T-helper 1 cell treated with Interleukin-12 subunit alpha and Interleukin-12 subunit beta and Interleukin-4 antibody, amounts not matched to agents 30 μg/mL and 1 μg/mL, for 36 hours (primary cell): ENCODE measurements at regions not wholly inside any gene's neighbourhood (a gene's known extent, or its start where the extent isn't known, plus 50 kb on each side); places are given as distances from the start of the nearest gene placed in this dataset.
"Not testable (repeated sequence)": the region's sequence is repeated elsewhere in the genome, so short reads cannot be mapped to it uniquely, and the experiment has no call there.

ENCODE experiments used
- H3K27ac Mint-ChIP-seq: one replicate; pipeline ENCODE4 v1.8.0; 2021; ENCODE audit warnings: mild to moderate bottlenecking, mixed read lengths
- H3K27me3 Mint-ChIP-seq: one replicate; pipeline ENCODE4 v1.8.0; 2021; ENCODE audit warnings: low read depth, mixed read lengths
- H3K36me3 Mint-ChIP-seq: one replicate; pipeline ENCODE4 v1.8.0; 2021; ENCODE audit warnings: low read depth, mixed read lengths
- H3K4me1 Mint-ChIP-seq: one replicate; pipeline ENCODE4 v1.8.0; 2021; ENCODE audit warnings: low read depth, mixed read lengths
- H3K4me3 Mint-ChIP-seq: one replicate; pipeline ENCODE4 v1.8.0; 2021; ENCODE audit warnings: mild to moderate bottlenecking, moderate library complexity, mixed read lengths
- H3K9me3 Mint-ChIP-seq: one replicate; pipeline ENCODE4 v1.8.0; 2021; ENCODE audit warnings: mixed read lengths

GRCh38 chr21:16457498-16457897, 727.7 kb downstream of the USP25 start:
- peaks cover 13% of the 10 kb centered on the region for H3K9me3 Mint-ChIP-seq
- no peak overlapping the region for H3K4me3 Mint-ChIP-seq
- H3K27ac Mint-ChIP-seq, result no peak overlapping the region
- H3K4me1 Mint-ChIP-seq, result no peaks in the 10 kb centered on the region
- H3K27me3 Mint-ChIP-seq, result no peaks in the 10 kb centered on the region
- no peaks in the 10 kb centered on the region for H3K36me3 Mint-ChIP-seq

- H3K36me3 Mint-ChIP-seq, result no peaks in the 10 kb centered on the region
- no peak overlapping the region for H3K4me3 Mint-ChIP-seq
- no peaks in the 10 kb centered on the region for H3K4me1 Mint-ChIP-seq
- H3K27me3 Mint-ChIP-seq, result no peaks in the 10 kb centered on the region
- H3K9me3 Mint-ChIP-seq, result peaks cover 21% of the 10 kb centered on the region
- no peak overlapping the region for H3K27ac Mint-ChIP-seq
These were observed 731.2 kb downstream of the USP25 start for GRCh38 chr21:16460936-16461335.

GRCh38 chr21:16464211-16464889, 734.6 kb downstream of the USP25 start:
- H3K36me3 Mint-ChIP-seq, H3K4me1 Mint-ChIP-seq, H3K27me3 Mint-ChIP-seq, H3K27ac Mint-ChIP-seq, H3K4me3 Mint-ChIP-seq: not testable (repeated sequence)
- H3K9me3 Mint-ChIP-seq, result peaks cover 31% of the 10 kb centered on the region

- Mint-ChIP-seq H3K36me3 (no peaks in the 10 kb centered on the region), H3K27ac (no peak overlapping the region), H3K27me3 (no peaks in the 10 kb centered on the region), H3K9me3 (peaks cover 16% of the 10 kb centered on the region), H3K4me3 (no peak overlapping the region), H3K4me1 (no peaks in the 10 kb centered on the region)
These were observed 738.4 kb downstream of the USP25 start for GRCh38 chr21:16468184-16468583.

- H3K27ac Mint-ChIP-seq, result no peak overlapping the region
- H3K4me3 Mint-ChIP-seq, result no peak overlapping the region
- H3K27me3 Mint-ChIP-seq, result no peaks in the 10 kb centered on the region
- peaks cover 8% of the 10 kb centered on the region for H3K9me3 Mint-ChIP-seq
- H3K4me1 Mint-ChIP-seq, result no peaks in the 10 kb centered on the region
- H3K36me3 Mint-ChIP-seq, result no peaks in the 10 kb centered on the region
These were observed 744.2 kb downstream of the USP25 start for GRCh38 chr21:16473988-16474387.

GRCh38 chr21:16476056-16476825, 746.5 kb downstream of the USP25 start:
- no peak overlapping the region for H3K4me3 Mint-ChIP-seq
- peaks cover 17% of the 10 kb centered on the region for H3K9me3 Mint-ChIP-seq
- H3K36me3 Mint-ChIP-seq, result no peaks in the 10 kb centered on the region
- H3K4me1 Mint-ChIP-seq, result no peaks in the 10 kb centered on the region
- no peak overlapping the region for H3K27ac Mint-ChIP-seq
- H3K27me3 Mint-ChIP-seq, result no peaks in the 10 kb centered on the region

GRCh38 chr21:16488042-16488441, 758.3 kb downstream of the USP25 start:
- Mint-ChIP-seq H3K27me3 (no peaks in the 10 kb centered on the region), H3K27ac (no peak overlapping the region), H3K36me3 (no peaks in the 10 kb centered on the region), H3K4me3 (no peak overlapping the region), H3K9me3 (peaks cover 8% of the 10 kb centered on the region), H3K4me1 (no peaks in the 10 kb centered on the region)

GRCh38 chr21:16492356-16492755, 762.6 kb downstream of the USP25 start:
- Mint-ChIP-seq H3K36me3 (no peaks in the 10 kb centered on the region), H3K9me3 (peaks cover 4% of the 10 kb centered on the region), H3K4me1 (no peaks in the 10 kb centered on the region), H3K4me3 (no peak overlapping the region), H3K27me3 (no peaks in the 10 kb centered on the region), H3K27ac (no peak overlapping the region)

GRCh38 chr21:16492892-16493291, 763.1 kb downstream of the USP25 start:
- no peaks in the 10 kb centered on the region for H3K36me3 Mint-ChIP-seq
- H3K27ac Mint-ChIP-seq, result no peak overlapping the region
- no peaks in the 10 kb centered on the region for H3K4me1 Mint-ChIP-seq
- H3K27me3 Mint-ChIP-seq, result no peaks in the 10 kb centered on the region
- H3K9me3 Mint-ChIP-seq, result peaks cover 4% of the 10 kb centered on the region
- no peak overlapping the region for H3K4me3 Mint-ChIP-seq

- Mint-ChIP-seq H3K4me1 (no peaks in the 10 kb centered on the region), H3K27me3 (no peaks in the 10 kb centered on the region), H3K36me3 (no peaks in the 10 kb centered on the region), H3K4me3 (no peak overlapping the region), H3K27ac (no peak overlapping the region), H3K9me3 (peaks cover 7% of the 10 kb centered on the region)
These were observed 766.8 kb downstream of the USP25 start for GRCh38 chr21:16496609-16497008.

- no peaks in the 10 kb centered on the region for H3K36me3 Mint-ChIP-seq
- H3K27me3 Mint-ChIP-seq, result no peaks in the 10 kb centered on the region
- H3K9me3 Mint-ChIP-seq, result peaks cover 6% of the 10 kb centered on the region
- H3K27ac Mint-ChIP-seq, result no peak overlapping the region
- no peak overlapping the region for H3K4me3 Mint-ChIP-seq
- no peaks in the 10 kb centered on the region for H3K4me1 Mint-ChIP-seq
These were observed 770.5 kb downstream of the USP25 start for GRCh38 chr21:16500271-16500670.

- H3K27ac Mint-ChIP-seq, result no peak overlapping the region
These were observed 772.5 kb downstream of the USP25 start for GRCh38 chr21:16502273-16502672.

GRCh38 chr21:16502897-16503296, 773.1 kb downstream of the USP25 start:
- peaks cover 6% of the 10 kb centered on the region for H3K9me3 Mint-ChIP-seq
- H3K27me3 Mint-ChIP-seq, result no peaks in the 10 kb centered on the region
- H3K36me3 Mint-ChIP-seq, result no peaks in the 10 kb centered on the region
- no peak overlapping the region for H3K4me3 Mint-ChIP-seq
- H3K4me1 Mint-ChIP-seq, result no peaks in the 10 kb centered on the region
- no peak overlapping the region for H3K27ac Mint-ChIP-seq

More at GRCh38 chr21:16502273-16502672, 772.5 kb downstream of the USP25 start:
- no peaks in the 10 kb centered on the region for H3K36me3 Mint-ChIP-seq
- H3K4me1 Mint-ChIP-seq, result no peaks in the 10 kb centered on the region
- H3K4me3 Mint-ChIP-seq, result no peak overlapping the region
- peaks cover 6% of the 10 kb centered on the region for H3K9me3 Mint-ChIP-seq
- no peaks in the 10 kb centered on the region for H3K27me3 Mint-ChIP-seq

- no peaks in the 10 kb centered on the region for H3K4me1 Mint-ChIP-seq
These were observed 774.5 kb downstream of the USP25 start for GRCh38 chr21:16504281-16504680.

GRCh38 chr21:16504766-16505165, 775.0 kb downstream of the USP25 start:
- peaks cover 6% of the 10 kb centered on the region for H3K9me3 Mint-ChIP-seq
- no peak overlapping the region for H3K4me3 Mint-ChIP-seq
- no peak overlapping the region for H3K27ac Mint-ChIP-seq
- no peaks in the 10 kb centered on the region for H3K27me3 Mint-ChIP-seq
- no peaks in the 10 kb centered on the region for H3K4me1 Mint-ChIP-seq
- H3K36me3 Mint-ChIP-seq, result no peaks in the 10 kb centered on the region

More at GRCh38 chr21:16504281-16504680, 774.5 kb downstream of the USP25 start:
- Mint-ChIP-seq H3K36me3 (no peaks in the 10 kb centered on the region), H3K9me3 (peaks cover 6% of the 10 kb centered on the region), H3K4me3 (no peak overlapping the region), H3K27me3 (no peaks in the 10 kb centered on the region), H3K27ac (no peak overlapping the region)
